Activated CD4-positive, alpha-beta memory T cell treated with anti-CD3 and anti-CD28 coated beads, Interleukin-2, amount 10 ng/mL, durations not matched to agents 7 days and 5 days (primary cell): ENCODE measurements at regions not wholly inside any gene's neighbourhood (a gene's known extent, or its start where the extent isn't known, plus 50 kb on each side); places are given as distances from the start of the nearest gene placed in this dataset.
"Not testable (repeated sequence)": the region's sequence is repeated elsewhere in the genome, so short reads cannot be mapped to it uniquely, and the experiment has no call there.

Experiments
- CTCF ChIA-PET: fragments of 350-600 bp; sonication (Branson Sonifier 250); formaldehyde crosslinking; loops from one replicate; lab custom pipeline; 2021; ENCODE audit warnings: antibody characterized with exemption, inconsistent platforms; lab: Charles Lee
- POLR2A ChIA-PET: fragments of 350-600 bp; sonication (Branson Sonifier 250); formaldehyde crosslinking; loops from one replicate; lab custom pipeline; 2021; ENCODE audit warnings: antibody characterized with exemption; lab: Charles Lee
- DNase-seq: peaks from one replicate; pipeline ENCODE4 v3.0.0-alpha.2; 2020
- H3K27ac Mint-ChIP-seq: one replicate; pipeline ENCODE4 v1.8.0; 2021; ENCODE audit warnings: mild to moderate bottlenecking, mixed read lengths
- H3K27me3 Mint-ChIP-seq: one replicate; pipeline ENCODE4 v1.8.0; 2021; ENCODE audit warnings: mixed read lengths
- H3K36me3 Mint-ChIP-seq: one replicate; pipeline ENCODE4 v1.8.0; 2021; ENCODE audit warnings: low read depth, mixed read lengths
- H3K4me1 Mint-ChIP-seq: one replicate; pipeline ENCODE4 v1.8.0; 2021; ENCODE audit warnings: mixed read lengths
- H3K4me3 Mint-ChIP-seq: one replicate; pipeline ENCODE4 v1.8.0; 2021; ENCODE audit warnings: mild to moderate bottlenecking, mixed read lengths
- H3K9me3 Mint-ChIP-seq: one replicate; pipeline ENCODE4 v1.8.0; 2021; ENCODE audit warnings: mixed read lengths

DNA sequence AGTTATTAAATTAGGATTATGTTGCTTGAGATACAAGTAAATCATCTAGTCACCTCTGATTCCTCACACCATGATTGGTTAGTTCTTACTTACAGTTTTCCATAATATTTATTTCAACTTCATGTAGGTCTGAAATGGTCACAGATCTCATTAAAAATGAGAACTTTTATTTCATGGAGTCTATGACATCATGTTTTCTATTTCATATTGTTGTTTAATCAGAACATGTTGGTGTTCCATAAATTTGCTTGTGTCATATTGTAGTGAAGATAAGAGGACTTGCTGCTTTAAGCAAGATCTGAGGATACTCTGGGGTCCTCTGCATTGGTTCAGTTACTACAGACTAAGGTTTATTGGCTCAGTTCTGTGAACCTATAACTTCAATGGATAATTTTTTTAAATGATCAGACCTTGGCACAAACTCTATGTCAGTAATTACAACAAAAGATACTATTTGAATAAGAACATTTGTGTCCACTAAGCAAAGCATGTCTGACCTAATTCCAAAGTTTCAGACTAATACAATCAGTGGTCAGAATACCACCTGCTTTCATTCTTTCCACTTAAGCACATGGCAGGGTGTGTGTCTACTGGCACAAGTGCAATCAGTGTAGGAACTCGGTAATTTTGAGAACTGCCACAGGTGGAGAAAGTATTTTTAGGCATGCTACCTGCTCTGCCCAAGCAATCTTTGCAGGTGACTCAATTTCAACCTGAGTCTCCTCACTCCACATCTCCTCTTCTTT lies 68.5 kb downstream of the CCDC71L start:
- no peak for DNase-seq
- no peaks in the 10 kb centered on the region for H3K9me3 Mint-ChIP-seq
- CTCF ChIA-PET = no interaction called here
- H3K36me3 Mint-ChIP-seq = no peaks in the 10 kb centered on the region
- POLR2A ChIA-PET = no interaction called here
- no peaks in the 10 kb centered on the region for H3K4me1 Mint-ChIP-seq
- H3K27ac Mint-ChIP-seq = no peak overlapping the region
- H3K27me3 Mint-ChIP-seq = peaks cover 10% of the 10 kb centered on the region
- no peak overlapping the region for H3K4me3 Mint-ChIP-seq

- DNase-seq = no peak
Measured at GRCh38 chr7:106591146-106591545, 69.8 kb downstream of the CCDC71L start.

GRCh38 chr7:106590209-106590816 lies 70.6 kb downstream of the CCDC71L start:
- H3K27me3 Mint-ChIP-seq = peaks cover 7% of the 10 kb centered on the region
- DNase-seq = no peak
- H3K4me3 Mint-ChIP-seq = no peak overlapping the region
- H3K36me3 Mint-ChIP-seq = no peaks in the 10 kb centered on the region
- no peaks in the 10 kb centered on the region for H3K4me1 Mint-ChIP-seq
- no peak overlapping the region for H3K27ac Mint-ChIP-seq
- CTCF ChIA-PET = interaction anchor here (0.9 kb wide), 1 partner anchor 8 kb away, joined by 3 read pairs; no protein-coding TSS in a partner anchor
- no peaks in the 10 kb centered on the region for H3K9me3 Mint-ChIP-seq
- POLR2A ChIA-PET = no interaction called here

More at GRCh38 chr7:106591146-106591545, 69.8 kb downstream of the CCDC71L start:
- peaks cover 10% of the 10 kb centered on the region for H3K27me3 Mint-ChIP-seq
- H3K36me3 Mint-ChIP-seq = no peaks in the 10 kb centered on the region
- no peak overlapping the region for H3K4me3 Mint-ChIP-seq
- ChIA-PET CTCF (interaction anchor here (0.7 to 0.9 kb wide), 2 partner anchors 8 to 1061 kb away, joined by 3 read pairs; no protein-coding TSS in a partner anchor), POLR2A (no interaction called here)
- no peaks in the 10 kb centered on the region for H3K4me1 Mint-ChIP-seq
- H3K9me3 Mint-ChIP-seq = no peaks in the 10 kb centered on the region
- no peak overlapping the region for H3K27ac Mint-ChIP-seq

DNA sequence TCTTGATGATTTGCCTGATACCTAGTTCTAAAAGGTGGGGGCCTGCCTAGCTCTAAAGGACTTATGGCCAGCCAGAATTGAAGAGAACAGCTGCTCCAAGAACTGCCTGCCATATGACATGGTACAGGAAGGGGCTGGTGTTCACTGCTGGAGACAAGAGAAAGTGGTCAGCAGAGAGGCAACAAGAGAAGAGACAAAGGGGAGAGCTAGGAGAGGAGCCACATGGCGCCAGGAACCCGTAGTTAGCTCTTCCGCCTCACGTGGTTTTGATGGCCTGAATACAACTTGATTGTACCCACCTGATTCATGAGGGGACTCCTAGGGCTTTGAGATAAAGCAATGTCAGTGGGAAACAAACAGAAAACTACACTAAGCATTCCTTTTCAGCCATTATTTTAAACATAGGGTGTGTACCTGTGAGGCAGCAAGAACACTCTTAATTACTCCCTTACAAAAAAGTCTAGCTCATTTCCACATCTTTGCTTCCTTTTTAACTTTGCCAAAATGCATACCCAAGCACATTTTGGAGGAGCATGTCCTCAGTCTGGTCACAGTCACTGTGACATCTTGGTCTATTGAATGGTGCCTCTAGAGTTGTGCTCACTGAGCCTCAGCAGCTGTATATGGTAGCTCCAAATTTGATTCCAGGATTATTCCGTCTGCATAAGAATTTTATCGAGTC lies 71.6 kb downstream of the CCDC71L start:
- DNase-seq = no peak
- H3K27me3 Mint-ChIP-seq = peaks cover 7% of the 10 kb centered on the region
- CTCF ChIA-PET = no interaction called here
- POLR2A ChIA-PET = interaction anchor here (1.4 kb wide), 1 partner anchor 71 kb away, joined by 3 read pairs; no protein-coding TSS in a partner anchor
- H3K4me1 Mint-ChIP-seq = no peaks in the 10 kb centered on the region
- no peak overlapping the region for H3K4me3 Mint-ChIP-seq
- no peaks in the 10 kb centered on the region for H3K36me3 Mint-ChIP-seq
- peaks cover under 1% of the 10 kb centered on the region for H3K9me3 Mint-ChIP-seq
- no peak overlapping the region for H3K27ac Mint-ChIP-seq

GRCh38 chr7:106588422-106589197 lies 72.3 kb downstream of the CCDC71L start:
- H3K9me3 Mint-ChIP-seq = peaks cover 6% of the 10 kb centered on the region
- H3K27ac Mint-ChIP-seq = no peak overlapping the region
- CTCF ChIA-PET = no interaction called here
- no peak for DNase-seq
- H3K4me3 Mint-ChIP-seq = no peak overlapping the region
- POLR2A ChIA-PET = interaction anchor here (1.4 kb wide), 1 partner anchor 72 kb away, joined by 3 read pairs; no protein-coding TSS in a partner anchor
- no peaks in the 10 kb centered on the region for H3K36me3 Mint-ChIP-seq
- peaks cover 7% of the 10 kb centered on the region for H3K27me3 Mint-ChIP-seq
- no peaks in the 10 kb centered on the region for H3K4me1 Mint-ChIP-seq

GRCh38 chr7:106584914-106585759 lies 75.8 kb downstream of the CCDC71L start:
- H3K27ac Mint-ChIP-seq = no peak overlapping the region
- ChIA-PET POLR2A (no interaction called here), CTCF (no interaction called here)
- peaks cover 9% of the 10 kb centered on the region for H3K9me3 Mint-ChIP-seq
- H3K4me1 Mint-ChIP-seq = no peaks in the 10 kb centered on the region
- H3K36me3 Mint-ChIP-seq = no peaks in the 10 kb centered on the region
- H3K4me3 Mint-ChIP-seq = no peak overlapping the region
- DNase-seq = no peak
- H3K27me3 Mint-ChIP-seq = no peaks in the 10 kb centered on the region

DNA sequence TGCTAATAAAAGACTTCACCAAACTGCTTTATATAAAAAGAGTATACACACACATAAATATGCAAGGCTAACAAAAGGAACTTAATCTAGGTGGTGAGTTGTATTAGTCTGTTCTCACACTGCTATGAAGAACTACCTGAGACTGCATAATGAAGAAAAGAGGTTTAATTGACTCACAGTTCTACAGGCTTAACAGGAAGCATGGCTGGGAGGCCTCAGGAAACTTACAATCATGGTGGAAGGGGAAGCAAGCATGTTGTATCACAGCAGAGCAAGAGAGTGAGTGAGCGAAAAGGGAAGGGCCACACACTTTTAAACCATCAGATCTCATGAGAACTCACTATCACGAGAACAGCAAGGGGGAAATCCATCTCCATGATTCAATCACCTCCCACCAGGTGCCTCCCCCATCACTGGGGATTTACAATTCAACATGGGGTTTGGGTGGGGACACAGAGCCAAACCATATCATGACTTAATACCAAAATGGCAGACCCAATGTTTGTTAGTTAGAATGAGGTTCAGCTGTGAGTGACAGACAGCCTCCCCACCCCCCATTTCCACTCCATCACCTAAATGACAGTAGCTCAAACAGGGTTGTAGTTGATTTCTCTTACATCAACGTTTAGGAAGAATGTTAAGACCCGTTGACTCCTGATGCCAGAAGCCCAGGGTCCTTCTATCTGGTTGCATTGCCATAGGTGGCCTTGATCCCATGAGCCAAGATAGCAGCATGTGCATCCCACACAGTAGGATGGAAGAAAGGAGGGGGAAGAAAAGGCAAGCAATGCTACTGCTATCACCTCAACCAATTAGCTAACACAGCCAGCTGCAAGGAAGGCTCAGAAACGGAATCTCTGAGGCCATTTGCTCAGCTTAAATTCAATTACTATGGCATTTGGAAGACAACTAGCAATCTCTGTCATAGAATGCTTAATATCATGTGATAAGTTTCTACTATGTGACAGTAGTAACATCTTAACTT lies 77.0 kb downstream of the CCDC71L start:
- no peak for DNase-seq
- ChIA-PET POLR2A (no interaction called here), CTCF (no interaction called here)
- Mint-ChIP-seq H3K9me3 (peaks cover 9% of the 10 kb centered on the region), H3K27ac (no peak overlapping the region), H3K36me3 (no peaks in the 10 kb centered on the region), H3K27me3 (no peaks in the 10 kb centered on the region), H3K4me3 (no peak overlapping the region), H3K4me1 (no peaks in the 10 kb centered on the region)

DNA sequence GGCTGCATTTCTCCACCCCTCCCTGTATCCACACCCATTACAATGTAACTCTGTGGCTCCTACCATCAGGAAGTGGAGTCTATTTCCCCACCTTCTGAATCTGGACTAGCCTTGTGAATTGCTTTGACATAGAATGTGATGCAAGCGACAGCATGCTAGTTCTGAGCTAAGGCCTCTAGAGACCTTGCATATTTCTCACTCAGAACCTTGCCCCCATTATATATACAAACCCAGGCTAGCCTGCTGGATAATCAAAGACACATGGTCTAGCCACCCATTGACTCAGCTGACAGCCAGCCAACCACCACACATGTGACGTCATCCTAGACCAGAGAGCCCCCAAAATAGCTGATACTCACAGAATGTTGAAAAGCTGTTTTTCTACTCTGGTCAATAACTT lies 77.9 kb downstream of the CCDC71L start:
- Mint-ChIP-seq H3K4me1 (no peaks in the 10 kb centered on the region), H3K4me3 (no peak overlapping the region), H3K27ac (no peak overlapping the region), H3K27me3 (no peaks in the 10 kb centered on the region), H3K9me3 (peaks cover 9% of the 10 kb centered on the region), H3K36me3 (no peaks in the 10 kb centered on the region)
- POLR2A ChIA-PET = no interaction called here
- no peak for DNase-seq
- CTCF ChIA-PET = no interaction called here

DNA sequence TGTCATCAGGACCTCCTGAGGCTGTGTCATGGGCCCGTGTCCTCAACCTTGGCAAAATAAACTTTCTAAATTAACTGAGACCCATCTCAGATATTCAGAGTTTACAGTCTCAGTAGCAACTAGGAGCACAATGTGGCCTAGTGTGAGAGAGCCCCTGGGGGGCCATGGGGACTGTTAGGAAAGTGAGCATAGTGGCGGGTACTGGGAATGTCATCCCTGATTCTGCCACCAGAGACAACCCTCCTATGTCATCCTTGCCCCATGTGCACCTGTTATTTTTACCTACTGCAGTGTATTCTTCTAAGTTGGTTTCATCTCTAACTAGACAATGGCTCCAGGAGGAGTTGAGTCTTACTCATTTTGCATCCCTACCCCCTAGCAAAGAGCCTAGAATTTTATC lies 78.6 kb downstream of the CCDC71L start:
- Mint-ChIP-seq H3K9me3 (peaks cover 9% of the 10 kb centered on the region), H3K27me3 (no peaks in the 10 kb centered on the region), H3K4me1 (no peaks in the 10 kb centered on the region), H3K27ac (no peak overlapping the region), H3K4me3 (no peak overlapping the region), H3K36me3 (no peaks in the 10 kb centered on the region)
- ChIA-PET CTCF (no interaction called here), POLR2A (no interaction called here)
- DNase-seq = no peak

DNA sequence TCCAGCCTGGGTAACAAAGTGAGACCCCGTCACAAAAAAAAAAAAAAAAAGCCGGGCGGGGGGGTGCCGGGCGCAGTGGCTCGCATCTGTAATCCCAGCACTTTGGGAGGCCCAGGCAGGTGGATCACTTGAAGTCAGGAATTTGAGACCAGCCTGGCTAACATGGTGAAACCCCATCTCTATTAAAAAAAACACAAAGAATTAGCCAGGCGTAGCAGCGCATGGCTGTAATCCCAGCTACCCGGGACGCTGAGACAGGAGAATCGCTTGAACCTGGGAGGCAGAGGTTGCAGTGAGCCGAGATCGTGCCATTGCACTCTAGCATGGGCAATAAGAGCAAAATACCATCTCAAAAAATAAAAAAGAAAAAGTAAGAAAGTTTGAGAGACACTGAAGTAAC lies 81.9 kb downstream of the CCDC71L start:
- H3K4me1 Mint-ChIP-seq, DNase-seq, H3K27me3 Mint-ChIP-seq, H3K9me3 Mint-ChIP-seq, H3K36me3 Mint-ChIP-seq, H3K27ac Mint-ChIP-seq, POLR2A ChIA-PET, H3K4me3 Mint-ChIP-seq: not testable (repeated sequence)
- CTCF ChIA-PET = interaction anchor here (0.7 kb wide), 1 partner anchor 658 kb away, joined by 4 read pairs; no protein-coding TSS in a partner anchor

DNA sequence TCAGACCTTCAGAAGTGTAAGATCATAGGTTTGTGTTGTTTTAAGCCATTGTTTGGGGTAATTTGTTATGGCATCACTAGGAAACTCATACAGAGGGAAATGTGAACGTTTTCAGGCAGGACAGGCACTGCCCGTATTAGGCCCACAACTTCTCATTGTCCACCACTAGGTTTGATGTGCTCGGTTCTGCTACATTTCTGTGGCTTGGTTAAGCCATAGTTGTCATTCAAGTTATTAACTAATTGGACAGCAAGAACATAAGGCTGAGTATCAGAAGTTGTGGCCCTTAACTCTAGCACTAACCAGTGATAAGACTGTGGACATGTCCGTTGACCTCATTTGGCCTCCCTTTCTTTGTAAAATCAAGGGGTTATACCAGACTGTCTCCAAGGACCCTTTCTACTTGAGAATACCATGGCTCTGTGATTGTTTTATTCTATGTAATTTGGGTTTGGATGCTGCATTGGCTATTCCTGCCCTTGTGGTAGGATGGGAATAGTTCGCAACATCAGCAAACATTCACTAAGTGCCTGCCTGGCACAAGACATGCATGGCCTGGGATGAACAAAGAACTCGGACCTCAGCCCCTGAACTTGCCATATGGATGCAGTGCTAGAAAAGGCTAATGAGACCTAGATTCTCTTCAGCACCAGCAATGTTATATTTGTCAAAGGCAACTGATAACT lies 85.7 kb downstream of the CCDC71L start:
- Mint-ChIP-seq H3K4me3 (no peak overlapping the region), H3K27ac (no peak overlapping the region), H3K4me1 (peaks cover 2% of the 10 kb centered on the region), H3K36me3 (no peaks in the 10 kb centered on the region), H3K9me3 (no peaks in the 10 kb centered on the region), H3K27me3 (no peaks in the 10 kb centered on the region)
- DNase-seq = no peak
- POLR2A ChIA-PET = no interaction called here
- CTCF ChIA-PET = no interaction called here
